GM08714 (cell line): ENCODE measurements at regions not wholly inside any gene's neighbourhood (a gene's known extent, or its start where the extent isn't known, plus 50 kb on each side); places are given as distances from the start of the nearest gene placed in this dataset.
"Not testable (repeated sequence)": the region's sequence is repeated elsewhere in the genome, so short reads cannot be mapped to it uniquely, and the experiment has no call there.

Experiments used
- H3K4me3 ChIP-seq: fragments of 200-500 bp; sonication (Bioruptor generic); 2 replicates; pipeline ENCODE4 v1.5.1; 2014; ENCODE audit warnings: mild to moderate bottlenecking, low read length, inconsistent platforms
- ZNF274 ChIP-seq: IDR thresholded peaks from 2 replicates; pipeline ENCODE4 v1.6.1; 2012; ENCODE audit warnings: mild to moderate bottlenecking, low read depth, low read length

DNA sequence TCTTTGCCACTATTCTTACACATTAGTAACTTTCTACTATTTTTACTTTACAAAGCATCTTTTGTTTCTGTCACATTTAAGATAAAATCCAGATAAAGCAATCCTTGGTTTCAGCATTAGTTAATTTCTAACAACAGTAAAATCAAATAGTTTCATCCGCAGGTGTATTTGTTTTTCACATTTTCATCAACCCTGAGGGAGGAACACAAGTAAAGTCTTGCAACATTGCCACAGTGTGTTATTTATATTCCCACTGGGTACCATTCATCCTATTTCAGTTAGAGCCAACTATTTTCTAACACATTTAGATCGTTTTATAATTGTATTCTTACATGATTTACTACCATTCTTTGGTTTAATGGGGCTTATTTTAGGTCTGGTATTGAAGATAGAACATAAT, 908.7 kb upstream of the CITED2 start:
- no peak for TF ChIP-seq ZNF274
- H3K4me3 ChIP-seq: no peak overlapping the region

DNA sequence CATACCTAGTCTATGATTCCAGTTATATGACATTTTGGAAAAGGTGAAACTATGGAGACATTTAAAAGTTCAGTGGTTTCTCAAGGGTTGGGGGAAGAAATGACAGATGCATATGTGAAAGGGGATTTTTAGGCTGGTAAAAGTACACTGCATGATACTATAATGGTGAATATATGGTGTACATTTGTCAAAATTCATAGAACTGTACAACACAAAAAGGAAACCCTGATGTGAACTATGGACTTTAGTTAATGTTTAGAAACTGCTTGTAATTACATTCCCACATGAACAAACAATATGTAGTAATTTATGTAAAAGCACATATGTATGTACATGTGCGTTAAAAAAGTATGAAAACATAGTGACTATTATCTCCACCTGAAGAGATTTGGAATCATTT, 907.3 kb upstream of the CITED2 start:
- no peak overlapping the region for H3K4me3 ChIP-seq
- TF ChIP-seq ZNF274: no peak

DNA sequence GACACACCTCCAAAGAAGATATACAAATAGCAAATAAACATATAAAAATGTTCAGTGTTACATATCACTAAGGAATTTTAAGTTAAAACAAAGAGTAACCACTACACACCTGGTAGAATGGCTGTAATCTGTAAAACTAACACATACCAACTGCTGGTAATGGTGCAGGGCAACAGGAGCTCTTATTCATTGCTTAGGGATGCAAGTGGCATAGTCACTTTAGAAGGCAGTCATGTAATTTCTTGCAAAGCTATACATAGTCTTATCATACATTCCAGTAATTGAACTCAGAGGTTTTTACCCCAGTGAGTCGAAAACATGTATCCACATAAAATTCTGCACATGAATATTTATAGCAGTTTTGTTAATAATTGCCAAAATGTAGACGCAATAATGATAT, 906.8 kb upstream of the CITED2 start:
- TF ChIP-seq ZNF274: no peak
- H3K4me3 ChIP-seq: no peak overlapping the region

- no peak for TF ChIP-seq ZNF274
- H3K4me3 ChIP-seq: no peak overlapping the region
Observed at GRCh38 chr6:140276719-140277118, 902.3 kb upstream of the CITED2 start.

DNA sequence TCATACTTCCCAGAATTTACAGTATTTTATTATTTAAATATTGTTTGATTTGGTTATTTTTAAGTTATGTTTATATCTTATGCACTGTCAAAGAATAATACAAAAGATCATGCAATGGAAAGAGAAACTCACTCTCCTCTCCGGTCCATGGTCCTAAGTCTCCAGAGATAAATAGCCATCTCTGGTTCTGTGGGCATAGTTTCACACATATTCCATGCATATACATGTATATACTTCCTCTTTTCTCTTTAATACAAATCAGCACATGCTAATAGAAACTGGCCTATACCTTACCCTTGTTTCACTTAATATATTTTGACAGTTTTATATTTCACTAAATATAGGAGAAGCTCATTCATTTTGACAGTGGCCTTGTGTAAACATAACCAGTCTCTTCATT, 901.7 kb upstream of the CITED2 start:
- TF ChIP-seq ZNF274: no peak

DNA sequence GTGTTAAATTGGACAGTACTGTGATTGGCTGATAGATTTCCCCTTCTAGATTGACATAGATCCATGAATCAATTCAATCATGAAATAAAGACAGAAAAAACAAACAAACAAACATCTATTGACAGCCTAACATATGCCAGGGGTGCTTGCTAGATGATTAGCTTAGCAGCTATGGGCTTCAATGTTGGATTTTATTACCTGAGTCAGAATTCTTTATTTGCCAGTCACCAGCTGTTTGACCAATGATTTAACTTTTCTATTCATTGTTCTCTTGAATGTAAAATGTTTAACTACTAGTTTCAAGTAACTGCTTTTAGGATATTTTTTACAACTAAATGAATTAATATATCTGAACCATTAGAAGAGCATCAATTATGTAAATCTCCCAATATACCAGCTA, 901.3 kb upstream of the CITED2 start:
- TF ChIP-seq ZNF274: no peak
- H3K4me3 ChIP-seq: no peak overlapping the region

More for the DNA sequence above, 901.7 kb upstream of the CITED2 start:
- H3K4me3 ChIP-seq: no peak overlapping the region

DNA sequence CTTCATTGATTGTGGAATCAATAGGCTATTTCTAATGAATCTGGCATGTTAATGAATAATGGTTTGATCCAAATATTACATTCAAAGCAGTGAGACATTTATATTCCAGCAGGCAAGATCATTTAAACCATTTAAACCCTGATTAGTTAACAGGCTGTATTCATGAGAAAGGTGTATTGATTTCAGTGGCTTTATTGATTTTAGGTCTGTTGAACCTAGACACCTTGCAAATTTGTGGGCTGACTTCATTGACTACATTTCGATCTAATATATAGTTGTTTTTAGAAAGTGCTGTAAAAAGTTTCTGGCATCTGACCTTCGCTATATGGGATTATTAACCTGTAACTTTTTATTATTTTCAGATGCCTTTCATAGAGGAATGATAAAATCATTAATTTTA, 900.1 kb upstream of the CITED2 start:
- no peak for TF ChIP-seq ZNF274
- no peak overlapping the region for H3K4me3 ChIP-seq

GRCh38 chr6:140271759-140272377, 897.4 kb upstream of the CITED2 start:
- no peak for TF ChIP-seq ZNF274
- no peak overlapping the region for H3K4me3 ChIP-seq

DNA sequence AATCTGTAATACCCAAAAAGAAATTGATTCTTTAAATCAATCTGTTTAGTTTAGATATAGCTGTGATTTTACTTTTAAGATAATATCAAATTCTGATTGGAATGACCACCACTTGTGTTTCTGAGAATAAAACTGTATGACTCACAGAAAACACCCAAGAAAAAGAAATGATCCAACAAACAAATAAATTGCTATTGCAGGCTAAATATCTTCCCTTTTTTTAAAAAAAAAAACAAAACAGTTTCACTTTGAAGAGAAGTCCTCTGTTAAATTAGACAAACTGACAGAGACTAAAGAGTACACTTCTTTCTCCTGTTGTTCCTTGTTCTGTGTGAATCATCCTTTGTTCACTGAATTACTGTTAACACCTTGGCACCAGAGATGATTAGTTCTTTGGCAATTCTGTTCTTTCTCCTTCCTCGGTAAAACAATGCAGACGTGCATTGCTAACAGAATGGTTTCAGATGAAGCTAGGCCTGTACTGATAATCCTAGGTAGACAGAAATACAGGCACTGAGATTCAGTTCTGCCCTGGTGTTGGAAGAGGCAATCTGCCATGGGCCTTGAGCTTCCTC, 895.2 kb upstream of the CITED2 start:
- no peak for TF ChIP-seq ZNF274
- H3K4me3 ChIP-seq: no peak overlapping the region

DNA sequence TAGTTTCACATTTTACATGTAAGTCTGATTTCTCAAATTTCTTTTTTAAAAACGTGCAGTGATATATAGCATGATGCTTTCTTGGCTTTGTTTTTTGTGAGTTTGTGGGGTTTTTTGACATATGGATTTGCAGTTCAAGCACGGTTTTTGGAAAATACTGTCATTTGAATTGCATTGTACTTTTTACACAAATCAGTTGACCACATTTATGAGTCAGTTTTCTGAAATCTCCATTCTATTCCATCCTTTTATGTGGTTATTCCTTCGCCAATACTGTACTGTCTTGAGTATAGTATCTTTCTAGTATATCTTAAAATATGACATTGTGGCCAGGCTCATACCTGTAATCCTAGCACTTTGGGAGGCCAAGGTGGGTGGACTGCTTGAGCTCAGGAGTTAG, 890.0 kb upstream of the CITED2 start:
- TF ChIP-seq ZNF274: no peak
- no peak overlapping the region for H3K4me3 ChIP-seq

DNA sequence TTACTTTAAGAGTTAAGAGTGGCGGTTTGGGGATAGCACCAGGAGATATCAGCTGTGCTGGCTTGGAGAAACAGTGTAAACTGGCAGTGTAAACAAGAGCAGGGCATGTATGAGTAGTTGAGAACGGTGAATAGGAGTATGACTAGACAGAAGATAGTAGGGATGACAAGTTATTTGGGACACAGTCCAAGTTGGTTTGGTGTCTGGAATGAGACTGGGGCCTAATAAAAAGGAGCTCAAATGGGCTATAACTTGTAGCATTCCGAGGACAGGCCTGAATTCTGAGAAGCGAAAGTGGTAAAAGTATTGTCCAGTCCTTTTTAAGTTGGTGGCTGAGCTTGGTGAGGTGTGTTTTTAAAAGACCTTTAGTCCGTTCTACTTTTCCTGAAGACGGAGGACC, 883.9 kb upstream of the CITED2 start:
- H3K4me3 ChIP-seq: not testable (repeated sequence)

DNA sequence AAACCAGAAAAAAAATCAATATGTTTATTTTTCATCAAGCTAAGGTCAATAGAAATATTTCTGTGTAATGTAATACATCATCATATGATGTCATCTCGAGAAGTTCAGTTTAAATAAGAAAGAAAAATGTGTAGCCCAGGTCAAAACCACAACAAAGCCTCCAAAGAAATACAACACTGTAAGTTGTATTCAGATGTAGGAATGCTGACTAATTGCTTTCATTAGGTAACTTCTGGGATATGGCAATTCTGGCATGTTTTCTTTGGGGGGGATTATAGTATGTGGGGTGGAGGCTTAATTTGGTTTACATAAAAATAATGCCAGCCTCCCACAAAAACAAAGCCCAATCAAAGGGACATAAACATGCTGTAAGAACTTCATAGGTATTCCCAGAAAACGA, 881.8 kb upstream of the CITED2 start:
- no peak for TF ChIP-seq ZNF274
- no peak overlapping the region for H3K4me3 ChIP-seq

DNA sequence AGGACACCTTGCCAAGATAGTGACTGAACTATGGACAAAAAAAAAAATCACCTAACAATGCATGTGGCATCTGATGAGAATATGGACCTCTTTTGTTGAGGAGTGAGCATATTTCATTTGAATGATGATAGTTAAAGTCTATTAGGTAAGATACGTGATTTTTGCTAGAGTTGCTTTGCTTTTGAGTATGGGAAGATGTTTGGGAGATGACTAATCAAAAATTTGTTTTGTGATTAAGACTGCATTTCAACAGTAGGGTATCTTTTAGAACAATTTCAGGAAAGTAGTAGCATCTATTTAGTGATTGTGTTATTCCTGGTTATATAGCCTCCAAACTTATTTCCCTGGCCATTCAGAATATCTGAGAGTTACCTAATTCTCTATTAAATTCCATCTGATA, 878.6 kb upstream of the CITED2 start:
- no peak overlapping the region for H3K4me3 ChIP-seq

DNA sequence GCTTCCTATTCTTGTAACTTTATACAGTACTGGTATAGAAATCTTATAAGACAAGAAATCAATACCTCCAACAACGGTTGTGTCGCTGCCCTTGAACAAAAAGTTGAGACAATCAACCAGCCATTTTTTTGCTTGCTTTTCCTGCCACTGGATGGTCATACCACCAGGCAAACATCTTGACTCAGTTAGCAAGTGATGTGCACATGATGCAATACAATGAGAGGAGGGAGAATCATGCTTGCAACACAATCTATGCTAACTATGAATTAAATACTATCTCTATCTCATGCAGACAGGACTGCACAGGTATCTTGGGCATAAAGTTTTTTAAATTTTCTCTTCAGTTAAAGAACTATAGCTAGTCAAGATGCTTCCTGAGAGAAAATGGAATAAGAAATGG, 877.7 kb upstream of the CITED2 start:
- no peak for TF ChIP-seq ZNF274
- no peak overlapping the region for H3K4me3 ChIP-seq

More for the DNA sequence above, 878.6 kb upstream of the CITED2 start:
- no peak for TF ChIP-seq ZNF274

DNA sequence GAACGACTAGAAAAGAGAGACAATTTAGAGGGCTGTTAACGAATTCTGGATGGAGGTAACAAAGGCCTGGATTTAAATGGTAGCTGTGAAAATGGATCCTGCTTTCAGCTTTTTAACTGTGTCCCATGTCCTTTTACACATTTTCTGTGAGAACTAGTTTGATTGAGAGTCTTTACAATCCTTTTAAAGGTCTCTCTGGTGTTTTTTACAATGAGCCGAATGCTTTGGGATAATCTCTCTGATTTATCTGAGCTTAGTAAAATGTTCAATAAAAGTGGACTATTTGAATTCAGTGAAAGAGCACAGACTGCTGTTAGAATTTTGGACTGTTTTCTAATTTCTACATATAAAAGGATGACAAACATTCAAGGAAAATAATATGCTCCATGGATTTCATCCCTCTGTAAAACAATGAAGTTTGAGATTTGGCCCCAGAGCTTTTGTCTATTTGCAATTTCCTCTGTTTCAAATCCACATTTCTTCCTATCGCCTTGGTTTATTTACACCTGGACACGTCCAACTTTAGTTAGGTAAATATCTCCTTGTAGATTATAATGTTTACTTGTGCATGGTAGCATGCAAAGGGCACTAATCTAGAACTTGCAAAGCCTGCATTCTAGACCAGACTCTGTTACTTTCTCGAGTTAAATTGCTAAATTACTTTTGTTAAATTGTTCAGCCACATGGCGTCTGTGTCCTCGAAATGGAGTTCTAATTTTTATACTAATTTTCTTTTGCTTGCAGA, 871.0 kb upstream of the CITED2 start:
- H3K4me3 ChIP-seq: no peak overlapping the region
- TF ChIP-seq ZNF274: no peak
